A549 (cell line): ENCODE measurements at regions not wholly inside any gene's neighbourhood (a gene's known extent, or its start where the extent isn't known, plus 50 kb on each side); places are given as distances from the start of the nearest gene placed in this dataset.

Experiments used
- ATAC-seq, 2 experiments: fragments of 200-7000 bp in 1 of 2; fragments of >200 bp in 1 of 2; cut with Nextera tagmentation in 1 of 2; cut with Tn5 transposase in 1 of 2; 3 replicates each; pipeline versions ENCODE4 v1.8.0 to v1.9.1; 2018 to 2020; ENCODE audit warnings: mild to moderate bottlenecking in 1 of 2, moderate library complexity in 1 of 2
- CTCF ChIA-PET: fragments of 300-600 bp; sonication (Branson Sonifier 250); formaldehyde crosslinking; extraction: SDS; loops from one replicate; lab custom pipeline; 2021; ENCODE audit warnings: antibody characterized with exemption, inconsistent platforms; lab: Yijun Ruan, JAX
- POLR2A ChIA-PET: fragments of 350-600 bp; formaldehyde crosslinking; extraction: SDS; loops from one replicate; lab custom pipeline; 2021; ENCODE audit warnings: antibody characterized with exemption, inconsistent platforms; lab: Yijun Ruan, JAX
- DNase-seq, 2 experiments: peaks; one replicate each; pipeline versions ENCODE4 v3.0.0 to v3.0.0-alpha.2; 2011 to 2016; ENCODE audit warnings: low read depth in 1 of 2, low spot score in 1 of 2
- FAIRE-seq: peaks from 2 replicates; lab custom pipeline; 2011; peaks lifted over from hg19 to GRCh38; lab: Jason Lieb, UNC
- H3K27ac ChIP-seq, 2 experiments: fragments of >200 bp; sonication (Bioruptor Twin); formaldehyde crosslinking; 3 replicates each; pipeline ENCODE4 v1.5.1; 2016 to 2017
- H3K4me1 ChIP-seq: fragments of >200 bp; sonication (Bioruptor Twin); formaldehyde crosslinking; 3 replicates; pipeline ENCODE4 v1.6.1; 2016
- H3K4me2 ChIP-seq: fragments of >200 bp; sonication (Bioruptor Twin); formaldehyde crosslinking; 3 replicates; pipeline ENCODE4 v1.6.1; 2016
- H3K4me3 ChIP-seq: fragments of >200 bp; sonication (Bioruptor Twin); formaldehyde crosslinking; 3 replicates; pipeline ENCODE4 v1.5.1; 2016
- H3K9me3 ChIP-seq: fragments of >200 bp; sonication (Bioruptor Twin); formaldehyde crosslinking; 3 replicates; pipeline ENCODE4 v1.6.1; 2016
- EHF ChIP-seq: fragments of 250-450 bp; sonication (Bioruptor Pico); IDR thresholded peaks from 2 replicates; pipeline ENCODE4 v1.5.0; 2020; ENCODE audit warnings: mild to moderate bottlenecking
- FOSL2 ChIP-seq, 2 experiments: fragments of 450-650 bp in 1 of 2; fragments of >200 bp in 1 of 2; sonication (Bioruptor Twin) in 1 of 2; formaldehyde crosslinking; IDR thresholded peaks; 2 replicates each; pipeline versions ENCODE4 v1.5.0 to v1.6.1; 2016 to 2020; ENCODE audit warnings: mild to moderate bottlenecking in 1 of 2, moderate library complexity in 1 of 2
- GATA3 ChIP-seq: IDR thresholded peaks from 2 replicates; pipeline ENCODE4 v1.6.1; 2012; ENCODE audit warnings: borderline replicate concordance
- HDAC2 ChIP-seq: fragments of 200-600 bp; sonication (generic); IDR thresholded peaks from 2 replicates; pipeline ENCODE4 v1.6.1; 2016
- HEYL ChIP-seq: fragments of 250-450 bp; sonication (Bioruptor Pico); IDR thresholded peaks from 2 replicates; pipeline ENCODE4 v1.8.0; 2021; ENCODE audit warnings: mild to moderate bottlenecking, moderate library complexity
- HOXB5 ChIP-seq: fragments of 250-450 bp; sonication (Bioruptor Pico); IDR thresholded peaks from 2 replicates; pipeline ENCODE4 v1.5.0; 2020; ENCODE audit warnings: mild to moderate bottlenecking, moderate library complexity
- JUNB ChIP-seq: fragments of >200 bp; sonication (Bioruptor Twin); formaldehyde crosslinking; IDR thresholded peaks from 2 replicates; pipeline ENCODE4 v1.6.1; 2016
- KDM1A ChIP-seq: fragments of 200-600 bp; sonication (generic); IDR thresholded peaks from 2 replicates; pipeline ENCODE4 v1.6.1; 2016; ENCODE audit warnings: low read depth, mild to moderate bottlenecking
- KDM5A ChIP-seq: fragments of 200-600 bp; sonication (generic); IDR thresholded peaks from 2 replicates; pipeline ENCODE4 v1.6.1; 2016; ENCODE audit warnings: antibody characterized with exemption, mild to moderate bottlenecking
- MAZ ChIP-seq: fragments of 150-350 bp; IDR thresholded peaks from 2 replicates; pipeline ENCODE4 v1.6.1; 2014; ENCODE audit warnings: antibody characterized with exemption, low read depth, low read length, borderline replicate concordance
- PHF8 ChIP-seq: fragments of 200-600 bp; sonication (generic); IDR thresholded peaks from 2 replicates; pipeline ENCODE4 v1.6.1; 2016; ENCODE audit warnings: low read depth, mild to moderate bottlenecking, antibody characterized with exemption, moderate library complexity, borderline replicate concordance
- RFX5 ChIP-seq: fragments of 450-650 bp; IDR thresholded peaks from 2 replicates; pipeline ENCODE4 v1.7.1; 2014; ENCODE audit warnings: antibody characterized with exemption, mild to moderate bottlenecking, moderate library complexity
- SMC3 ChIP-seq: fragments of >200 bp; sonication (Bioruptor Twin); formaldehyde crosslinking; IDR thresholded peaks from 3 replicates; pipeline ENCODE4 v1.6.1; 2018; ENCODE audit warnings: inconsistent platforms
- TP53 ChIP-seq: fragments of 250-450 bp; sonication (Bioruptor Pico); IDR thresholded peaks from 2 replicates; pipeline ENCODE4 v1.5.0; 2021; ENCODE audit warnings: mild to moderate bottlenecking, moderate library complexity
- ZC3H11A ChIP-seq: fragments of 450-650 bp; IDR thresholded peaks from 2 replicates; pipeline ENCODE4 v1.6.1; 2014; ENCODE audit warnings: antibody characterized with exemption, mild to moderate bottlenecking
- ZSCAN20 ChIP-seq: fragments of 250-450 bp; sonication (Bioruptor Pico); IDR thresholded peaks from 2 replicates; pipeline ENCODE4 v1.8.0; 2022; ENCODE audit warnings: mild to moderate bottlenecking, moderate library complexity
- WGBS: methylation state at CpG from one replicate; pipeline ENCODE4 v1.1.6; 2017; ENCODE audit errors: missing lambda C conversion rate; 5-methylcytosine and 5-hydroxymethylcytosine counted together
- TF ChIP-seq, protein P1 (sequence below): fragments of 250-450 bp; sonication (Bioruptor Pico); IDR thresholded peaks from 2 replicates; pipeline ENCODE4 v1.5.0; 2021; ENCODE audit warnings: mild to moderate bottlenecking, moderate library complexity, borderline replicate concordance

DNA sequence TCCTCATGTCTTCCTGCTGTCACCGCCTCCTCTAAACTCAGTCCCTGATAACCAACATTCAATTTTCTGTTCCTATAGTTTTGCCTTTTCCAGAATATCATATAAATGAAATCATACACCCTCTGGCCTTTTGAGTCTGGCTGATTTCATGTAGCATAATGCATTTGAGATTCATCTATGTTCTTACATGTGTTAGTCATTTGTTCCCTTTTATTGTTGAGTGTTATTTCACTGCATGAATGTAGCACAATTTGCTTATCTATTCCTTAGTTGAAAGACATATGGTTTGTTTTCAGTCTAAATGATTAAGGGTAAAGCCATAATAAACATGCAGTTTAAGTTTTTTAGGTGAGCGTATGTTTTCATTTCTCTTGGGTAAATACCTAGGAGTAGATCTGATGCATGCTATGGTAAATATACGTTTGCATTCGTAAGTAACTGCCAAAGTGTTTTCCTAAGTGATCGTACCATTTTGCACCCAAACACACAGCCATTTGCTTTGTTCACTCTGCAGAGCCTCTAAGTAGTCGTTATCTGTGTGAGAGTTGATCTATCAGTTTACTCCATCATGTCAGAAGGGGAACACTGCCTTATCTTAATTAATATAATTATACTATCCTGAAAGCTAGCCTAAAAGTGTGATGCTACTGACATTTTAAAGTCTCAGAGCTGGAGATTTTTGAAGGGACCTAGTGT lies 460.8 kb downstream of the DMAC1 start:
- TF ChIP-seq HDAC2 (no peak), PHF8 (no peak), RFX5 (no peak), FOSL2 (IDR thresholded peaks at IDR 0.05) (no peak), FOSL2 (CRISPR knock-in tag; IDR thresholded peaks at IDR 0.05) (no peak), SMC3 (no peak), MAZ (no peak), ZSCAN20 (no peak)
- TF ChIP-seq, protein P1, sequence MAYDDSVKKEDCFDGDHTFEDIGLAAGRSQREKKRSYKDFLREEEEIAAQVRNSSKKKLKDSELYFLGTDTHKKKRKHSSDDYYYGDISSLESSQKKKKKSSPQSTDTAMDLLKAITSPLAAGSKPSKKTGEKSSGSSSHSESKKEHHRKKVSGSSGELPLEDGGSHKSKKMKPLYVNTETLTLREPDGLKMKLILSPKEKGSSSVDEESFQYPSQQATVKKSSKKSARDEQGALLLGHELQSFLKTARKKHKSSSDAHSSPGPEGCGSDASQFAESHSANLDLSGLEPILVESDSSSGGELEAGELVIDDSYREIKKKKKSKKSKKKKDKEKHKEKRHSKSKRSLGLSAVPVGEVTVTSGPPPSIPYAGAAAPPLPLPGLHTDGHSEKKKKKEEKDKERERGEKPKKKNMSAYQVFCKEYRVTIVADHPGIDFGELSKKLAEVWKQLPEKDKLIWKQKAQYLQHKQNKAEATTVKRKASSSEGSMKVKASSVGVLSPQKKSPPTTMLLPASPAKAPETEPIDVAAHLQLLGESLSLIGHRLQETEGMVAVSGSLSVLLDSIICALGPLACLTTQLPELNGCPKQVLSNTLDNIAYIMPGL (CRISPR knock-in tag) = no peak
- TF ChIP-seq, all 56 proteins: peak for 0
- DNase-seq (no peak), ATAC-seq (no peak), FAIRE-seq (no peak)
- WGBS = 43% methylated on average over 6 of the region's 6 CpGs
- CTCF ChIA-PET = no interaction called here
- Histone ChIP-seq H3K27ac (no peak overlapping the region), H3K9me3 (no peaks in the 10 kb centered on the region), H3K4me1 (no peaks in the 10 kb centered on the region), H3K4me2 (no peak overlapping the region), H3K4me3 (no peak overlapping the region)
- POLR2A ChIA-PET = no interaction called here

DNA sequence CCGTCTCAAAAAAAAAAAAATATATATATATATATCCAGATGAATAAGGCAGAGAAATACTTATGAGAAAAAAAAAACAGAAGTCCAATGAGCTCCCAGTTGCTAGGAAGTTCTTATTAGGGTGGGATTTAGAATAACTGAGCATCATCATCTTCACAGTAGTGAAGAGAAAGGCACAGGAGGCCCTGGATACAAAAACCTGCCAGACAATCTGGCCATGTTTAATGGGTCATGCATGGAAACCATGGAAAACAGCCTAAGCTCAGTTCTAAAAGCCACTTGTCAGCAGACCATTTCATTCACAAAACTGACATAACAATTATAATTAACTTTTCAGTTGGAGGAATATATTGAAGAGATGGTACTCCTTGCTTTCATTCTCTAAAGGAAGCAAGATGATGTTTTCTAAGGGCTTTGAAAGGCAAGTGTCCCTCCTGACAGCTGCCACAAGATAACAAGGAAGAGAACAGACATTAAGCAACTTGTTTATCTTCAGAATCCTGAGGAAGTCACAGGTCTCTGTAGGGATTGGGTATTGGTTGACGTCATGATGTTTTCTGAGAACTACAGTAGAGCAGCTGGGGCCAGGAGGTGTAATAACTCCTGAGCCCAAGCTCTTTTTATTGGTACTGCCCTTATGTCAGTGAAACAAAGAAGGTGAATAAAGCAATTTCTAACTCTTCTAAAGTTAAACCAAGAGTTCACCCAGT lies 463.1 kb downstream of the DMAC1 start:
- DNase-seq = peak in 1 of 2 experiments; percentile 20
- Histone ChIP-seq H3K4me1 (no peaks in the 10 kb centered on the region), H3K4me2 (no peak overlapping the region), H3K4me3 (no peak overlapping the region), H3K27ac (no peak overlapping the region), H3K9me3 (no peaks in the 10 kb centered on the region)
- TF ChIP-seq TP53 (CRISPR knock-in tag) (no peak), HOXB5 (CRISPR knock-in tag) (no peak), ZC3H11A (no peak), GATA3 (no peak)
- 69% methylated on average over 2 of the region's 2 CpGs for WGBS
- FAIRE-seq = no peak
- POLR2A ChIA-PET = no interaction called here
- ATAC-seq = no peak; a peak in 1 of 6 replicates
- CTCF ChIA-PET = no interaction called here

DNA sequence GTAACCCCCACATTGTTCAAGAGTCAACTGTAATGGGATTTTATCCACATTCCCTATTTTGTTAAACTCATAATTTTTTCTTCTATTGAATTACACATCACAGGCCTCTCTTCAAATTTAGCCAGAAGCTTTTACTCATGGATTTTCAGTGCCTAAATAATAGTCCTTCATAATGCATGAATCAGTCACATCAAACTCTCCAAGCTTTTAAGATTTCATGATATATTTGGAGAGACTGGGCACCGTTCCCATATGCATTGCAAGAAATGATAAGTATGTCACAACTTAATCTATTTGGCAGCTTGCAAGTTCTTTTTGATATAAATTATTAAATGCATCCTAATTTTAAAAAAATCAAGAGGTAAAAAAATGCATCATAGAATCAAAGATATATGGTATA lies 465.9 kb downstream of the DMAC1 start:
- no peak for DNase-seq
- Histone ChIP-seq H3K4me1 (no peaks in the 10 kb centered on the region), H3K4me2 (no peak overlapping the region), H3K27ac (no peak overlapping the region), H3K9me3 (no peaks in the 10 kb centered on the region), H3K4me3 (no peak overlapping the region)
- CTCF ChIA-PET = no interaction called here
- WGBS = 31% methylated on average over 1 of the region's 1 CpG
- no peak for FAIRE-seq
- TF ChIP-seq SMC3 = no peak
- TF ChIP-seq, all 56 proteins: peak for 0
- POLR2A ChIA-PET = no interaction called here
- no peak for ATAC-seq

DNA sequence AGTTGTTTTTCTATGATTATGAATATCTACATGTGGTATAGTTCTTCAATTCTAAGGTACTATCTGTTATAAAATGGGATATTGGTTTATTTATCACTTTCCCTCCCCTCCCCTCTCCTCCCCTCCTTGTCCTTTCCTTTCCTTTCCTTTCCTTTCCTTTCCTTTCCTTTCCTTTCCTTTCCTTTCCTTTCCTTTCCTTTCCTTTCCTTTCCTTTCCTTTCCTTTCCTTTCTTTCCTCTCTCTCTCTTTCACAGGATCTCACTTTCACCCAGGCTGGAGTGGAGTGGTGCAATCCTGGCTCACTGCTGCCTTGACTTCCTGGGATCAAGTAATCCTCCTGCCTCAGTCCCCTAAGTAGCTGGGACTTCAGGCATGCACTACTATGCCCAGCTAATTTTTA lies 466.8 kb downstream of the DMAC1 start:
- ChIA-PET POLR2A (no interaction called here), CTCF (no interaction called here)
- Histone ChIP-seq H3K4me1 (no peaks in the 10 kb centered on the region), H3K9me3 (no peaks in the 10 kb centered on the region), H3K4me3 (no peak overlapping the region), H3K27ac (no peak overlapping the region), H3K4me2 (no peak overlapping the region)
- ATAC-seq (no peak), FAIRE-seq (no peak), DNase-seq (no peak)
- TF ChIP-seq JUNB (no peak), HEYL (CRISPR knock-in tag) (no peak), PHF8 (no peak), KDM5A (no peak), KDM1A (no peak), MAZ (no peak), EHF (no peak)
